Lower lobe of right lung (tissue), 2 donors: ENCODE measurements at regions not wholly inside any gene's neighbourhood (a gene's known extent, or its start where the extent isn't known, plus 50 kb on each side); places are given as distances from the start of the nearest gene placed in this dataset.

ENCODE experiments used
- ATAC-seq, 2 donors: fragments of 200-7000 bp; cut with Tn5 transposase; one replicate each; pipeline ENCODE4 v1.9.1; 2020 to 2022; ENCODE audit warnings: mild to moderate bottlenecking in 2 of 2, moderate library complexity in 2 of 2
- DNase-seq: peaks from one replicate; pipeline ENCODE4 v3.0.0-alpha.2; 2020
- H3K27ac ChIP-seq: fragments of 200-600 bp; one replicate; pipeline ENCODE4 v1.8.0; 2022
- H3K27me3 ChIP-seq: fragments of 200-600 bp; one replicate; pipeline ENCODE4 v1.8.0; 2022; ENCODE audit warnings: low read depth
- H3K36me3 ChIP-seq: fragments of 200-600 bp; one replicate; pipeline ENCODE4 v1.8.0; 2022; ENCODE audit warnings: mild to moderate bottlenecking
- H3K4me1 ChIP-seq: fragments of 200-600 bp; one replicate; pipeline ENCODE4 v1.8.0; 2022
- H3K4me3 ChIP-seq: fragments of 200-600 bp; one replicate; pipeline ENCODE4 v1.8.0; 2022; ENCODE audit warnings: mild to moderate bottlenecking
- H3K9me3 ChIP-seq: fragments of 200-600 bp; one replicate; pipeline ENCODE4 v1.8.0; 2022
- CTCF ChIP-seq: fragments of 200-600 bp; IDR thresholded peaks from one replicate; pipeline ENCODE4 v1.8.0; 2022; ENCODE audit warnings: antibody characterized with exemption, mild to moderate bottlenecking
- intact Hi-C: fragments of 100-400 bp; cut with DNase I; formaldehyde crosslinking; loops from one replicate; pipeline ENCODE4 v1.11.0; 2022
- donor health status: DM: no; HTN: yes; CAD: no; lungs with severe emphysema.

- Histone ChIP-seq H3K4me1 (no peaks in the 10 kb centered on the region), H3K27me3 (no peaks in the 10 kb centered on the region), H3K36me3 (no peaks in the 10 kb centered on the region), H3K4me3 (no peak overlapping the region), H3K27ac (no peak overlapping the region), H3K9me3 (no peaks in the 10 kb centered on the region)
- no peak for TF ChIP-seq CTCF
- intact Hi-C loops: no loop called here
- DNase-seq (no peak), ATAC-seq (no peak)
These were observed 73.9 kb upstream of the KRR1 start for GRCh38 chr12:75585330-75585729.

GRCh38 chr12:75583355-75583754 is 71.9 kb upstream of the KRR1 start:
- Histone ChIP-seq H3K9me3 (no peaks in the 10 kb centered on the region), H3K27me3 (no peaks in the 10 kb centered on the region), H3K4me1 (no peaks in the 10 kb centered on the region), H3K4me3 (no peak overlapping the region), H3K36me3 (no peaks in the 10 kb centered on the region), H3K27ac (no peak overlapping the region)
- ATAC-seq (no peak), DNase-seq (no peak)
- intact Hi-C loops: no loop called here
- no peak for TF ChIP-seq CTCF

GRCh38 chr12:75581515-75581914 is 70.1 kb upstream of the KRR1 start:
- no peaks in the 10 kb centered on the region for H3K9me3 ChIP-seq
- H3K4me1 ChIP-seq: no peaks in the 10 kb centered on the region
- DNase-seq: no peak
- H3K36me3 ChIP-seq: no peaks in the 10 kb centered on the region
- ATAC-seq: no peak
- no peak overlapping the region for H3K4me3 ChIP-seq
- H3K27me3 ChIP-seq: no peaks in the 10 kb centered on the region
- TF ChIP-seq CTCF: no peak
- no peak overlapping the region for H3K27ac ChIP-seq
- intact Hi-C loops: no loop called here

GRCh38 chr12:75579552-75579951 is 68.1 kb upstream of the KRR1 start:
- no peaks in the 10 kb centered on the region for H3K9me3 ChIP-seq
- H3K27ac ChIP-seq: no peak overlapping the region
- H3K4me3 ChIP-seq: no peak overlapping the region
- intact Hi-C loops: no loop called here
- ATAC-seq (no peak), DNase-seq (no peak)
- no peaks in the 10 kb centered on the region for H3K27me3 ChIP-seq
- H3K36me3 ChIP-seq: no peaks in the 10 kb centered on the region
- no peaks in the 10 kb centered on the region for H3K4me1 ChIP-seq
- no peak for TF ChIP-seq CTCF

- DNase-seq (no peak), ATAC-seq (no peak)
- Histone ChIP-seq H3K9me3 (no peaks in the 10 kb centered on the region), H3K4me3 (no peak overlapping the region), H3K36me3 (no peaks in the 10 kb centered on the region), H3K27ac (no peak overlapping the region), H3K27me3 (no peaks in the 10 kb centered on the region), H3K4me1 (no peaks in the 10 kb centered on the region)
- no peak for TF ChIP-seq CTCF
- intact Hi-C loops: no loop called here
These were observed 67.1 kb upstream of the KRR1 start for GRCh38 chr12:75578546-75578945.

GRCh38 chr12:75577812-75578211 is 66.4 kb upstream of the KRR1 start:
- intact Hi-C loops: no loop called here
- TF ChIP-seq CTCF: no peak
- ATAC-seq (no peak), DNase-seq (no peak)
- no peaks in the 10 kb centered on the region for H3K9me3 ChIP-seq
- no peaks in the 10 kb centered on the region for H3K4me1 ChIP-seq
- no peak overlapping the region for H3K4me3 ChIP-seq
- H3K36me3 ChIP-seq: no peaks in the 10 kb centered on the region
- H3K27me3 ChIP-seq: no peaks in the 10 kb centered on the region
- H3K27ac ChIP-seq: no peak overlapping the region
